HG02870 (cell line): ENCODE measurements at regions not wholly inside any gene's neighbourhood (a gene's known extent, or its start where the extent isn't known, plus 50 kb on each side); places are given as distances from the start of the nearest gene placed in this dataset.
"Not testable (repeated sequence)": the region's sequence is repeated elsewhere in the genome, so short reads cannot be mapped to it uniquely, and the experiment has no call there.

Source experiments
- ATAC-seq: cut with Tn5 transposase; IDR thresholded peaks from one replicate; pipeline ENCODE4 v1.9.1; 2021; ENCODE audit warnings: mild to moderate bottlenecking, moderate library complexity; ENCODE audit not compliant: unreplicated experiment

DNA sequence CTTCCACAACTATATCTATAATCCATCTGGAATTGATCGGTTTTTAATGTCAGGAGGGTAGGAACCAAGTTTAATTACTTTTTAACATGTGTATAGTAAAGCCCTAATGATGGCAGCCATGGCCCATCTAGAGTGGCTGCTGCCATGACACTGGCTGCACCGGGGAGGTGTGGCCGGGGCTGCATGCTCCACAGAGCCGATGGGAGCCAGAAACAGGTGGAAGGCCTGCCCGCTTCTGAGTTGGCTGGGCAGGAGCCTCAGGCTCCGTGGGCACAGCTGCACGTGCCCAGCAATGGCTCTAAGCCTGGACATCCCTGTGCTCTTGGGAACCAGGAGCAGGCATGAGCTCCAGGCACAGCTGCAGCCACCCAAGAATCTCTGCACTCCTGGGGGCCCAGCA, 73.0 kb downstream of the GBP6 start:
- no peak for ATAC-seq

DNA sequence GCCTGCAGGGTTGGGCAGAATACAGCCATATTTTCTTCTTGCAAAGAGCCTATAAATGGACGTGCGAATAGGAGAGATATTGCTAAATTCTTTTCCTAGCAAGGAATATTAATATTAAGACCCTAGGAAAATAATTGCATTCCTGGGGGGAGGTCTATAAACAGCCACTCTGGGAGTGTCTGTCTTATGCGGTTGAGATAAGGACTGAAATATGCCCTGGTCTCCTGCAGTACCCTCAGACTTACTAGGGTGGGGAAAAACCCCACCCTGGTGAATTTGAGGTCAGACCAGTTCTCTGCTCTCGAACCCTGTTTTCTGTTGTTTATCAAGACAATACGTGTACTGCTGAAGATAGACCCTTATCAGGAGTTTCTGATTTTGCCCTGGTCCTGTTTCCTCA, 74.4 kb downstream of the GBP6 start:
- not testable (repeated sequence) for ATAC-seq

DNA sequence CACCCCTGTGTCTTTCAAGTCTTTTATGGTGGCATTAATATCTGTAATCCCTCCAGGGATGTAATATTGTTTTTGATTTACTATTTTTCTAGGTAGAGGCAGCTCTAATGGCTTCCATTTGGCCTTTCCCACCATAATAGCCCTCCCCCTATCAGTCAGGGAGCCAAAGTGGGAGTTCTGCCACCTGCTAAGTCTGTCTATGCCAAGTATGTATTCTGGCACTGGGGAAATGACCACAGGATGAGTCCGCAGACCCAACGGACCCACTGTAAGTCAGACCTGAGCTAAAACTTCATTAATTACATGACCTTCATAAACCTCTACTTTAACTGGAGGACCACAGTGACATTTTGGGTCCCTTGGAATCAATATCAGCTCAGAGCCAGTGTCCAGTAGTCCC, 77.1 kb downstream of the GBP6 start:
- no peak for ATAC-seq

DNA sequence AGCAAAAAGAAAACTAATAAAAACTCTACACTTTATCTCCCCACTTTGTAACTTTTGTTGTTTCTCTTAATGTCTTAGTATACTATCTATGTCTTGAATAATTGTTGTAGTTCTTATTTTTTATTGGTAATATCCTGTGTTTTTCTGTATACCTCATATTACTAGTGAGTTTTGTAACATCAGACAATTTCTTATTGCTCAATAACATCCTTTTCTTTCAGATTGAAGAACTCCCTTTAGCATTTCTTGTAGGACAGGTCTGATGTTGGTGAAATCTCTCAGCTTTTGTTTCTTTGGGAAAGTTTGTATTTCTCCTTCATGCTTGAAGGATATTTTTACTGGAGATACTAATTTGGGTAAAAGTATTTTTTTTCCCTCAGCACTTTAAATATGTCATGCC, 79.8 kb upstream of the LRRC8B start:
- no peak for ATAC-seq

DNA sequence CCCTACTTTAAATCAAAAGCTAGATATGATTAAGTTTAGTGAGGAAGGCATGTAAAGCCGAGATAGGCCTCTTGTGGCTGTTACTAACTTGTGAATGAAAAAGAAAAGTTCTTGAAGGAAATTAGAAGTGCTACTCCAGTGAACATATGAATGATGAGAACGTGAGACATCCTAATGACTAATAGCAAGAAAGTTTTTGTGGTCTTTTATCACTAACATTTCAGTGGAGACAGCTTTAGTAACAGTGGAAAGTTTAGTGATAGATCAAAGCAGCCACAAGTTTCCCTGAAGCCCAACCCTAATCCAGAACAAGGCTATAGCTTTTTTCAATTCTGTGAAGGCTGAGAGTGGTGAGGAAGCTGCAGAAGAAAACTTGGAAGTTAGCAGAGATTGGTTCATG, 73.6 kb upstream of the LRRC8B start:
- ATAC-seq, result peak; percentile 74

DNA sequence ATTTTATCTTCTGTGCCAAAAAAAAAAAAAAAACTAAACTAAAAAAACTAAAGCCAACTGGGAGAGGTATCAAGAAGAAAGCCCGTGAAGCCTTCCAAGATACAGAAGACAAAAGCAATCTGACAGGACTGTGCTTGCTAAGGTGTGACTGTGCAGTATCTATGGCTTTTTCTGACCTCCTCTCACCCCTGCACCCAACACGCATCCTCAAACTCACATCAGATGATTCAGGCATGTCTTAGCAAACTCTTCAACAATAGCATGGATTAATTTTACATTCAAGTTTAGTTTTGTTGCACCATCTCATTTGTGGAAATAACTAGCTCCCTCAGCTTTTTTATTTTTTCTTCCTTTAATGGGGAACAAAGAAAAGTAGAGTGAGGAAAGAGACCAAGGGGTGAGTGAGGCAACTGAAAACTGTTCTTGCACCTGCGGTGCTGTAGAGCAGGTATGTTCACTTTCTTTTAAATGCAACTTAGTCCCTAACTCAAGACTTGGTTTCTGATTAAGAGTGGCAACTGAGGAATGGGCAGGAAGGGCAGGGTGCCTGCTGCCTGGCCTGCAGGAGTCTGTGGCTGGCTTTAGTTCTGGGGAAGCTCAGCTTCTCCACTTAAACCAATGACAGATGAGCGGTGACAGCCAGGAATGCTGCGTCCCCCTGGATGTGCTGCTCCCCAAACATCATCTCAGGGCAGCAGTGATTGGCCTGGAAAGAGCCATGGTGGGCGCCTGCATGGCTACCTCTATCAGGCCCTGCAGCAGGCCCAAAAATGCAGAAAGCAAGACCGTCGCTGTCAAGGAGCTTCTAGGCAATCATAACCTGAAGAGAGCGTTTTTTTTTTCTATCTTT, 71.3 kb upstream of the LRRC8B start:
- ATAC-seq, result no peak

DNA sequence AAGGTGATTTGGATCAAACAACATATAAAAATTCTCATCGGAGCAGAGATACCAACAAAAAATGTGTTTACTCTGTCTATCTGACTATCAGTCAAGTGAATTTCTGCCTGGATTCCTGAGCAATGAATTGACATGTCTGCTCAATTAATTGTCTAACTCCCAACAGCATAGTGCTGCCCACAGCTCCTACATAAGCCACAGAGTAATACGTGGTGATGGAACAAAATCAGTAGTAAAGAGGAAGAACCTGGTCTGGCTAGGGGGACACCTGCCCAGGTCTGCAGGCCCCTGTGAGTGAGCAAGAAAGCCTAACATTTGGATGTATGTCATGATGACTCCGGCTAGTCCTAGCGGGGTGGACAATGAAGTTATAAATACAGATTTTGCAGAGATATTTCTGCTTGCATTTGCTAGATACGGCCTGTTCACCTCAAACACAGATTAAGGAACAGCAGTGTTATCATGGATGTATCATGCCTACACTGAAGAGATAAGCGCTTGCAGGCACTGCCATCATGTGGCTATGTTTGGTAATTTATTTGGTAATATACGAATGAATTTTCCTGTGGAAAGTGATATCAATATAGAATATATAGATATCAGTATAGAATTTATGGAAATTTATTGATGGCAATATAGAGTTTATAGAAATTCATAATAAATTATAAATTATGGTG, 69.6 kb upstream of the LRRC8B start:
- no peak for ATAC-seq

DNA sequence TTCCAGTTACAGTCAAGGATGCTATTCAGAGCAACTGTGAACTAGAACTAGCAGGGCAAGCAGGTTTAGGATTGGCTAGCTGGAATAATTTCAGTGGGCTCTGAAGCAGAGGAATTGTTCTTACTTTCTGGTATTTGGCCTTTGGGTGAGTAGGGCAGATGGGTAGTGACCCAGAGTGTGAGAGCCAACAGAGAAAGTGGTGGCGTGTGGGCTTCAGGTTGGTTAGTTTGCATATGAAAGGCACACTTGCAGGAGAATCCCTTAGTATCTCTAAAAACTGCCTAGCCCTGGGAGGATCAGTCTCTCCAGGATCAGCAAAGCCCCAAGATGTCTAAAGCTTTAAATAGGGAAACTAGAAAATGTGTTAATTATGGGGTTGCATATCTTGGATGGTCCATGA, 67.6 kb upstream of the LRRC8B start:
- no peak for ATAC-seq

DNA sequence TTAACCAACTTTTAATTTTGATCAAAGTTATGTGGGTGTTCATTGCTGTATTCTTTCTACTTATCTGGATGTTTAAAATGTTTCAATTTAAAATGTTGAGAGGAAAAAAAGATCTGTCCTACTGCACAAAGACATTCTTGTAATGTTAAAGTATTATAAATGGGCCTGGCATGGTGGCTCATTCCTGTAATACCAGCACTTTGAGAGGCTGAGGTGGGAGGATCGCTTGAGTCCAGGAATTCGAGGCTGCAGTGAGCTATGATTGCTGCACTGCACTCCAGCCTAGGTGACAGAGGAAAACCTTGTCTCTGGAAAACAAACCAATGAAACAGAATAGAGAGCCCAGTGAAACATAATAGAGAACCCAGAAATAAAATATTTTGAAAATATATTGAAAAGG, 65.5 kb upstream of the LRRC8B start:
- no peak for ATAC-seq

DNA sequence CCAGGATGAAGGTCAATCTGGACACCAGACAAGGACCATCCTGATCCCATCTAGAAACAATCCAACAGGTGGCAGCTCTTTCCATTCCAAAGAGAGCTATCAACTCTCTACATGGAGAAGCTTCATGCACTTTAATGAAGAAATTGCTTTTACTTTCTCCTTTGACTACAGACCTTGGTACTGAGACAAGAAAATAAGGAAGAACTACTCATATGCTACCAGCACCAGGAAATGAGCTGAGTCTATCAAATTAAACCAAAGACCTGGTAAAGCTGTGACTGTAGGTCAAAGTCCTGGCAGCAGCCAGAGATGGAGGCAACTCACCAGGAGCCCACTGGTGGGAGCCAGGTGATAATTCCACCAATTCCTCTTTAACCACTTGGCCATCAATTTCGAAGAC, 64.3 kb upstream of the LRRC8B start:
- no peak for ATAC-seq

DNA sequence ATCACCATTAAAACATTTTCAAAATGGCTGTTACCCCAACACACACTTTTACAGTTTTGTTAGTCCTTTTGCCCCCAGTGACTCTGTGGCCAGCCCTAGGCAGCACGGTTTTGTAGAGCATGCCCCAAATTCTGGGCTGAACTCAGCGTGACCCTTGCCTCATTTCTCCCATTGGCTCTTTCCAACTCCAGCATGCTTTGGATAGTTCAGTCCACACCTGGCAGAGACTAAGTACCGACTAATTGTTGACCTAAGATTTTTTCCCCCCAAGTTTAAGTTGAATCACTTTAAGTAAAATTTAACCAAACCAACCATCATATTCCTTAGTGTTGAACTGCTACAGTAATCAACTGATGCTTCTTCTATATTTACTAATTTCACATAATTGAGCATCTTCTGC, 62.4 kb upstream of the LRRC8B start:
- ATAC-seq, result no peak

DNA sequence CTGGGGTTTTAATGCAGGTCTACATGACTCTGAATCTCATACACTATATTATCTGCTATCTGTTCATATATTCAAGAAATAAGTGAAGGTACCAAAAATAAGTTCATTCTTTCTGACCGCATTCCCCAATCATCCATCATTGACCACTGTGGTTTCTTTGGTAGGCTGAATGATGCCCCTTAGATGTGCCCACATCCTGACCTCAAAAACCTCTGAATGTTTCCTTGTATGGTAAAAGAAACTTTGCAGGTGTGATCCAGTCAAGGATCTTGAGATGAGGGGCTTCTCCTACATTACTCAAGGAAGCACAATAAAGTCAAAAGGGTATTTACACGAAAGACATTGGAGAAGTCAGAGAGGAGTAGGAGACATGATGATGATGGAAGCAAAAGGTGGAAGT, 60.6 kb upstream of the LRRC8B start:
- ATAC-seq, result no peak

DNA sequence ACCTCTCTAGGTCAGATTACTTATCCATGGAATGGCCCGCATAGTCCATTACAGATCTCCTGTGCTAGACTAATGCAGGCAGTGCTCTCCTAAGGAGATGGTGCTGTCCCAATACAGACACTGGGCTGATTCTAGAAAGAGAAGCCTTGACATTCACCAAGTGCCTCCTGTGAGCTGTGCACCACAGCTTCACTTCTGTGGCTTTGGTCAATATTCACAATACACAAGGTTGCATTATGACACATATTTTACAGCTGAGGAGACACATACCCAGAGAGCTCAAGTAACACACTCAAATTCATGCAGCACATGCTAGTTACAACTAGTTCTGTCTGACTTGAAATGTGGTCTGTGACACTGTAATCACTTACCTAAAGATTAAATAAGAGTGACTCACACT, 59.4 kb upstream of the LRRC8B start:
- ATAC-seq, result peak; percentile 92

DNA sequence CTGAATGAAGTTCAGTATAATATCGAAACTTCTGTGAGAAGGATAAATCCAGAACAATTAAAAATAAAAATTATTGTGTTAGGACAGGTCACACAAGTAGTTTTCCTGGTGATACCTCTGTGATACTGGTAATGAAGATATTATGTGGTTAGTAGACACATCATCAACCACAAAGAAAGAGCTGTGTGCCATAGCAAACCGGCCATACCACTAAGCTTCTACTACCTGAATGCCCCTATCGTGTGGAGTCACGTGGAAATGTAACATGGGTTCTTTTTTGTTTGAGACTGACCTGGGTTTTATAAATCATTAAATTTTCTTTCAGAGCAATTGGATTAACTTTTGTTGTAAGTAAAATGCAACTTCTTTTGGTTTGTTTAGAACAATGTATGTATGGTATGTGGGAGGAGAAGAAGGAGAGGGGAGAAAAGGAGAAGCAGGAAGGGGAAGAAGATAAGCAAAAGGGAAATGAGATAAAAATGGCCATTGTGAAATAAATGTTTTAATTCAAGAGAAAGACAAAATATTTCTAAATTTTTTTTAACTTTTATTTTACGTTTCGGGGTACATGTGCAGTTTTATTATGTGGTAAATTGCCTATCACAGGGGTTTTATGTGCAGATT, 58.2 kb upstream of the LRRC8B start:
- no peak for ATAC-seq

DNA sequence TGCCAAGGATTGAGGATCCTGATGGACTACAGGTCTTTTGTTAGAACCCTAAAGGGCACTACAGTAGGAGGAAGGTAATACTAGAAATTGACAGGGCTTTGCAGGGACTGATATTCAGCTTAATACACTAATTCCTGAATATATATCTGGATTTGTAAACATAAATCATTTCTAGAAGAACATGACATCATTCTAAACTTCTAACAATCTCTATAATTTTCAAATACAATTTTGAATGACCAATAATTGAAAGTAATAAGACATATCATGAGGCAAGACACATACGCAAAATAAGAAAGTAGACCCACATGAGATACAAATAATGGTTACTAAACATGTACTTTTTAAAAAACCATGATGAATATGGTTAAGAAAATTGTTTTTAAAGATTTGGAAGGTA, 52.4 kb upstream of the LRRC8B start:
- ATAC-seq, result no peak

DNA sequence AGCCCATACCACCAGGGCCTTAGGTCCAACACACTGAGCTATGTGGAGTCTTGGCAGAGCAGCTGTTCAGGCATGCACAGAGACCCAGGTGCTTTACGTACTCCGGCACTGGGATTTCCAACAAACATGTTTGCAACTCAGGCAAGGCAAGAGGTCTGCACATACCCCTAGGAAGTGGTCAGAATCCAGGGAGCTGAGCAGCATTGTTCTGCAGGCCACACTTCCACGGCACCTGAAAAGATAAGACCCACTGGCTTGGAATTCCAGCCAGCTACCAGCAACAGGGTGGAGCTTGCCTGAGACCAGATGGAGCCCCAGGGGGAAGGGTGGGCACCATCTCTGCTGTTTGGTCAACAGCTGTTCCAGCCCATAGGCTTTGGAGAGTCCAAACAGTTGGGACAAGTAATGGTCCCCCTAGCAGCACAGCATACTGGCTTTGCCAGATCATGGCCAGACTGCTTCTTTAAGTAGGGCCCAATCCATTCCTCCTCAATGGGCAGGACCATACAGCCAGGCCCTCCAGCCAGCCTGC, 51.7 kb upstream of the LRRC8B start:
- ATAC-seq, result no peak
